SK-N-SH (cell line): ENCODE measurements at regions not wholly inside any gene's neighbourhood (a gene's known extent, or its start where the extent isn't known, plus 50 kb on each side); places are given as distances from the start of the nearest gene placed in this dataset.

Experiments used
- CTCF ChIA-PET: fragments of 300-600, 350-600 bp; formaldehyde crosslinking; extraction: SDS; loops from one replicate; lab custom pipeline; 2021; lab: Yijun Ruan, JAX
- POLR2A ChIA-PET: fragments of 350-600 bp; sonication (Branson Sonifier 250); formaldehyde crosslinking; extraction: SDS; loops from one replicate; lab custom pipeline; 2020; ENCODE audit warnings: antibody characterized with exemption, inconsistent platforms; lab: Yijun Ruan, JAX
- DNase-seq: peaks from one replicate; pipeline ENCODE4 v3.0.0; 2012
- H2AFZ ChIP-seq: fragments of 200-600 bp; sonication (generic); 2 replicates; pipeline ENCODE4 v1.8.1; 2016; ENCODE audit warnings: antibody characterized with exemption, mild to moderate bottlenecking, low read depth
- H3F3A ChIP-seq: fragments of 200-600 bp; sonication (generic); replicated peaks from 2 replicates; pipeline ENCODE3; 2016; ENCODE audit warnings: antibody characterized with exemption, mild to moderate bottlenecking; ENCODE audit not compliant: insufficient read depth
- H3K27ac ChIP-seq, 2 experiments: fragments of 200-500 bp in 1 of 2; fragments of 200-600 bp in 1 of 2; sonication (Bioruptor generic) in 1 of 2; sonication (generic), shearing (Covaris generic) in 1 of 2; 2 replicates each; pipeline versions ENCODE4 v1.5.1 to v1.6.1; 2014 to 2016; ENCODE audit warnings: low read depth in 2 of 2, inconsistent platforms in 1 of 2, low read length in 1 of 2, mild to moderate bottlenecking in 1 of 2, mixed read lengths in 1 of 2
- H3K27me3 ChIP-seq: fragments of 200-600 bp; sonication (generic), shearing (Covaris generic); 2 replicates; pipeline ENCODE4 v1.6.1; 2016; ENCODE audit warnings: mixed run types; ENCODE audit not compliant: insufficient read depth
- H3K36me3 ChIP-seq, 2 experiments: fragments of 200-500 bp in 1 of 2; fragments of 200-600 bp in 1 of 2; sonication (Bioruptor generic) in 1 of 2; sonication (generic) in 1 of 2; replicated peaks in 1 of 2; 2 replicates each; pipeline versions ENCODE3 to v1.5.1; 2014 to 2016; ENCODE audit warnings: low read length in 1 of 2, mild to moderate bottlenecking in 1 of 2; ENCODE audit not compliant: insufficient read depth in 2 of 2, control insufficient read depth in 1 of 2
- H3K4me1 ChIP-seq, 2 experiments: fragments of 200-500 bp in 1 of 2; fragments of 200-600 bp in 1 of 2; sonication (Bioruptor generic) in 1 of 2; sonication (generic), shearing (Covaris generic) in 1 of 2; 2 replicates each; pipeline versions ENCODE4 v1.5.1 to v1.6.1; 2014 to 2016; ENCODE audit warnings: low read depth in 1 of 2, low read length in 1 of 2, mixed run types in 1 of 2; ENCODE audit not compliant: insufficient read depth in 2 of 2, control insufficient read depth in 1 of 2
- H3K4me2 ChIP-seq: fragments of 200-600 bp; sonication (generic), shearing (Covaris generic); 2 replicates; pipeline ENCODE4 v1.6.1; 2017; ENCODE audit warnings: mixed run types
- H3K4me3 ChIP-seq, 2 experiments: fragments of 200-500 bp in 1 of 2; fragments of 200-600 bp in 1 of 2; sonication (Bioruptor generic) in 1 of 2; sonication (generic), shearing (Covaris generic) in 1 of 2; 2 replicates each; pipeline versions ENCODE4 v1.5.1 to v1.8.1; 2014 to 2016; ENCODE audit warnings: low read depth in 2 of 2, inconsistent platforms in 1 of 2, low read length in 1 of 2, mild to moderate bottlenecking in 1 of 2, mixed read lengths in 1 of 2, moderate library complexity in 1 of 2
- H3K79me2 ChIP-seq: fragments of 200-600 bp; sonication (generic); 2 replicates; pipeline ENCODE4 v1.8.1; 2017; ENCODE audit warnings: mild to moderate bottlenecking; ENCODE audit not compliant: insufficient read depth
- H3K9ac ChIP-seq: fragments of 200-600 bp; sonication (generic); 2 replicates; pipeline ENCODE4 v1.6.1; 2017; ENCODE audit warnings: mixed run types
- H3K9me2 ChIP-seq: fragments of 200-600 bp; sonication (generic); 2 replicates; pipeline ENCODE4 v1.6.1; 2017; ENCODE audit warnings: mixed run types
- H3K9me3 ChIP-seq: fragments of 200-600 bp; sonication (generic); 2 replicates; pipeline ENCODE4 v1.6.1; 2017; ENCODE audit warnings: mixed run types, mild to moderate bottlenecking, moderate library complexity
- H4K20me1 ChIP-seq: fragments of 200-600 bp; sonication (generic); 2 replicates; pipeline ENCODE4 v1.6.1; 2017; ENCODE audit warnings: mild to moderate bottlenecking, mixed run types; ENCODE audit not compliant: insufficient read depth
- FOXJ3 ChIP-seq: sonication (generic); formaldehyde crosslinking; IDR thresholded peaks from 2 replicates; pipeline ENCODE4 v1.5.1; 2020; ENCODE audit warnings: mild to moderate bottlenecking, missing genetic modification reagents
- GABPA ChIP-seq: IDR thresholded peaks from 2 replicates; pipeline ENCODE4 v1.4.0; 2012; ENCODE audit warnings: low read depth, mild to moderate bottlenecking
- GATA2 ChIP-seq: sonication (generic); formaldehyde crosslinking; IDR thresholded peaks from 2 replicates; pipeline ENCODE4 v1.5.0; 2020; ENCODE audit warnings: mild to moderate bottlenecking, missing genetic modification reagents
- IRF3 ChIP-seq: fragments of 150-350 bp; IDR thresholded peaks from 2 replicates; pipeline ENCODE4 v1.6.1; 2016; ENCODE audit warnings: mild to moderate bottlenecking, low read depth, low read length
- JUND ChIP-seq: IDR thresholded peaks from 2 replicates; pipeline ENCODE4 v1.4.0; 2012
- MAX ChIP-seq: IDR thresholded peaks from 2 replicates; pipeline ENCODE4 v1.4.0; 2012; ENCODE audit warnings: low read depth
- MXI1 ChIP-seq: IDR thresholded peaks from 2 replicates; pipeline ENCODE4 v1.6.1; 2012; ENCODE audit warnings: mild to moderate bottlenecking, low read depth, low read length, improper control_type of control experiment
- NFIC ChIP-seq: IDR thresholded peaks from 2 replicates; pipeline ENCODE4 v1.4.0; 2012; ENCODE audit warnings: borderline replicate concordance
- NRF1 ChIP-seq: IDR thresholded peaks from 2 replicates; pipeline ENCODE4 v1.6.1; 2012; ENCODE audit warnings: low read depth, mild to moderate bottlenecking, low read length
- PBX3 ChIP-seq: IDR thresholded peaks from 2 replicates; pipeline ENCODE4; 2012
- POLR2AphosphoS5 ChIP-seq: IDR thresholded peaks from 2 replicates; pipeline ENCODE4 v1.6.1; 2012; ENCODE audit warnings: low read depth, low read length
- RAD21 ChIP-seq: IDR thresholded peaks from 2 replicates; pipeline ENCODE4 v1.6.1; 2012; ENCODE audit warnings: mild to moderate bottlenecking, low read length
- RCOR1 ChIP-seq: fragments of 150-350 bp; IDR thresholded peaks from 2 replicates; pipeline ENCODE4 v1.6.1; 2017; ENCODE audit warnings: antibody characterized with exemption, low read length
- REST ChIP-seq: IDR thresholded peaks from 2 replicates; pipeline ENCODE4 v1.6.1; 2012; ENCODE audit warnings: mild to moderate bottlenecking, low read depth, low read length, moderate library complexity
- RXRA ChIP-seq: IDR thresholded peaks from 2 replicates; pipeline ENCODE4 v1.4.0; 2012; ENCODE audit warnings: low read depth, mild to moderate bottlenecking, borderline replicate concordance
- SIN3A ChIP-seq: IDR thresholded peaks from 2 replicates; pipeline ENCODE4 v1.6.1; 2012; ENCODE audit warnings: low read depth, mild to moderate bottlenecking, low read length, moderate library complexity, borderline replicate concordance
- SMC3 ChIP-seq: IDR thresholded peaks from 2 replicates; pipeline ENCODE4 v1.6.1; 2012; ENCODE audit warnings: low read depth, low read length, improper control_type of control experiment
- YY1 ChIP-seq: IDR thresholded peaks from 2 replicates; pipeline ENCODE4 v1.4.0; 2012; ENCODE audit warnings: low read depth, mild to moderate bottlenecking
- WGBS: methylation state at CpG from one replicate; pipeline ENCODE4 v1.1.6; 2017; ENCODE audit warnings: low lambda C conversion rate; 5-methylcytosine and 5-hydroxymethylcytosine counted together

GRCh38 chr4:23068287-23068686 lies 375.6 kb downstream of the GBA3 start (continued):
- no peak for TF ChIP-seq FOXJ3 (CRISPR knock-in tag)
- TF ChIP-seq GABPA: no peak
- TF ChIP-seq, all 33 proteins: peak for 0

GRCh38 chr4:23062188-23062587 lies 369.5 kb downstream of the GBA3 start:
- CTCF ChIA-PET: no interaction called here
- no peak overlapping the region for H3K27ac ChIP-seq
- H3K4me2 ChIP-seq: no peak overlapping the region
- H3K9ac ChIP-seq: no peak overlapping the region
- no peak for DNase-seq
- no peaks in the 10 kb centered on the region for H3K9me2 ChIP-seq
- no peaks in the 10 kb centered on the region for H3K9me3 ChIP-seq
- 37% methylated on average over 2 of the region's 2 CpGs for WGBS
- no peaks in the 10 kb centered on the region for H3F3A ChIP-seq
- no peak overlapping the region for H3K4me3 ChIP-seq
- no peaks in the 10 kb centered on the region for H3K79me2 ChIP-seq
- no peaks in the 10 kb centered on the region for H4K20me1 ChIP-seq
- POLR2A ChIA-PET: no interaction called here
- no peaks in the 10 kb centered on the region for H3K36me3 ChIP-seq
- H3K27me3 ChIP-seq: no peaks in the 10 kb centered on the region
- TF ChIP-seq RAD21: no peak
- no peak for TF ChIP-seq NFIC
- TF ChIP-seq RCOR1: no peak
- TF ChIP-seq NRF1: no peak
- TF ChIP-seq MXI1: no peak
- TF ChIP-seq RXRA: no peak
- TF ChIP-seq JUND: no peak
- no peak for TF ChIP-seq SIN3A
- no peak for TF ChIP-seq IRF3
- TF ChIP-seq POLR2AphosphoS5: no peak
- no peak for TF ChIP-seq GATA2 (CRISPR knock-in tag)
- no peak for TF ChIP-seq YY1
- no peak for TF ChIP-seq PBX3
- TF ChIP-seq REST: no peak
- no peak for TF ChIP-seq MAX
- no peak for TF ChIP-seq SMC3
- no peaks in the 10 kb centered on the region for H3K4me1 ChIP-seq
- H2AFZ ChIP-seq: no peak overlapping the region
